Ishikawa (cell line): ENCODE measurements at regions not wholly inside any gene's neighbourhood (a gene's known extent, or its start where the extent isn't known, plus 50 kb on each side); places are given as distances from the start of the nearest gene placed in this dataset.

Experiments used
- CEBPB ChIP-seq: IDR thresholded peaks from 2 replicates; pipeline ENCODE4 v1.6.1; 2012
- CREB1 ChIP-seq: IDR thresholded peaks from 2 replicates; pipeline ENCODE4 v1.6.1; 2012; ENCODE audit warnings: low read depth
- EGR1 ChIP-seq: IDR thresholded peaks from 2 replicates; pipeline ENCODE4 v1.6.1; 2012
- EP300 ChIP-seq: IDR thresholded peaks from 2 replicates; pipeline ENCODE4 v1.6.1; 2012; ENCODE audit warnings: borderline replicate concordance
- FOXM1 ChIP-seq: IDR thresholded peaks from 2 replicates; pipeline ENCODE4 v1.6.1; 2012; ENCODE audit warnings: low read depth, borderline replicate concordance
- NFIC ChIP-seq: IDR thresholded peaks from 2 replicates; pipeline ENCODE4 v1.6.1; 2012
- RAD21 ChIP-seq: IDR thresholded peaks from 2 replicates; pipeline ENCODE4 v1.6.1; 2012; ENCODE audit warnings: low read depth
- TAF1 ChIP-seq: IDR thresholded peaks from 2 replicates; pipeline ENCODE4 v1.6.1; 2012; ENCODE audit warnings: low read depth, mild to moderate bottlenecking
- TEAD4 ChIP-seq: IDR thresholded peaks from 2 replicates; pipeline ENCODE4 v1.6.1; 2012
- YY1 ChIP-seq: IDR thresholded peaks from 2 replicates; pipeline ENCODE4 v1.6.1; 2012; ENCODE audit warnings: low read depth
- ZBTB7A ChIP-seq: IDR thresholded peaks from 2 replicates; pipeline ENCODE4 v1.6.1; 2012; ENCODE audit warnings: low read depth
- TF ChIP-seq, protein P1 (sequence below): IDR thresholded peaks from 2 replicates; pipeline ENCODE4 v1.6.1; 2012
- TF ChIP-seq, protein P2 (sequence below): IDR thresholded peaks from 2 replicates; pipeline ENCODE4 v1.6.1; 2012; ENCODE audit warnings: low read depth, mild to moderate bottlenecking
- TF ChIP-seq, protein P3 (sequence below): IDR thresholded peaks from 2 replicates; pipeline ENCODE4 v1.6.1; 2012

DNA sequence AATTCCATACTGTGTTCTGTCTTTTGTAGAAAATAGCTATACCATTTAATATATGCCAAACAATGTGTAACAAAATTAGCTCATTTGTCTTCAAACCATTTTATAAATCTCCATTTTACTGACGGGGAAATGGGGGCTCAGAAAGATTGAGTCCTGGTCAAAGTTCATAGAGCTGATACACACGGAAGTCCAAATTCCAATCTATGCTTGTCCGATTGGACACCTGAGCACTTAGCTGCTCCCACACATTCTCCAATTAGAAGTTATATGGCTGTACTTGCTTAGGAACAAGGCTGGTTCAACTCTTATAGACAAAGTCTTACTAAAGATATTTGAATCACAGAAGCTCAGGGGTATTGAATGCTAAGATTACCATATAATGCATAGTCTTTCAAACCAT lies 185.2 kb downstream of the ANKRD50 start:
- TF ChIP-seq RAD21 (no peak), NFIC (no peak), EGR1 (no peak), CEBPB (no peak), FOXM1 (no peak), YY1 (no peak), EP300 (no peak), TEAD4 (no peak), TAF1 (no peak), ZBTB7A (no peak), CREB1 (no peak)
- TF ChIP-seq, protein P1, sequence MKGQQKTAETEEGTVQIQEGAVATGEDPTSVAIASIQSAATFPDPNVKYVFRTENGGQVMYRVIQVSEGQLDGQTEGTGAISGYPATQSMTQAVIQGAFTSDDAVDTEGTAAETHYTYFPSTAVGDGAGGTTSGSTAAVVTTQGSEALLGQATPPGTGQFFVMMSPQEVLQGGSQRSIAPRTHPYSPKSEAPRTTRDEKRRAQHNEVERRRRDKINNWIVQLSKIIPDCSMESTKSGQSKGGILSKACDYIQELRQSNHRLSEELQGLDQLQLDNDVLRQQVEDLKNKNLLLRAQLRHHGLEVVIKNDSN, result no peak
- TF ChIP-seq, protein P2, sequence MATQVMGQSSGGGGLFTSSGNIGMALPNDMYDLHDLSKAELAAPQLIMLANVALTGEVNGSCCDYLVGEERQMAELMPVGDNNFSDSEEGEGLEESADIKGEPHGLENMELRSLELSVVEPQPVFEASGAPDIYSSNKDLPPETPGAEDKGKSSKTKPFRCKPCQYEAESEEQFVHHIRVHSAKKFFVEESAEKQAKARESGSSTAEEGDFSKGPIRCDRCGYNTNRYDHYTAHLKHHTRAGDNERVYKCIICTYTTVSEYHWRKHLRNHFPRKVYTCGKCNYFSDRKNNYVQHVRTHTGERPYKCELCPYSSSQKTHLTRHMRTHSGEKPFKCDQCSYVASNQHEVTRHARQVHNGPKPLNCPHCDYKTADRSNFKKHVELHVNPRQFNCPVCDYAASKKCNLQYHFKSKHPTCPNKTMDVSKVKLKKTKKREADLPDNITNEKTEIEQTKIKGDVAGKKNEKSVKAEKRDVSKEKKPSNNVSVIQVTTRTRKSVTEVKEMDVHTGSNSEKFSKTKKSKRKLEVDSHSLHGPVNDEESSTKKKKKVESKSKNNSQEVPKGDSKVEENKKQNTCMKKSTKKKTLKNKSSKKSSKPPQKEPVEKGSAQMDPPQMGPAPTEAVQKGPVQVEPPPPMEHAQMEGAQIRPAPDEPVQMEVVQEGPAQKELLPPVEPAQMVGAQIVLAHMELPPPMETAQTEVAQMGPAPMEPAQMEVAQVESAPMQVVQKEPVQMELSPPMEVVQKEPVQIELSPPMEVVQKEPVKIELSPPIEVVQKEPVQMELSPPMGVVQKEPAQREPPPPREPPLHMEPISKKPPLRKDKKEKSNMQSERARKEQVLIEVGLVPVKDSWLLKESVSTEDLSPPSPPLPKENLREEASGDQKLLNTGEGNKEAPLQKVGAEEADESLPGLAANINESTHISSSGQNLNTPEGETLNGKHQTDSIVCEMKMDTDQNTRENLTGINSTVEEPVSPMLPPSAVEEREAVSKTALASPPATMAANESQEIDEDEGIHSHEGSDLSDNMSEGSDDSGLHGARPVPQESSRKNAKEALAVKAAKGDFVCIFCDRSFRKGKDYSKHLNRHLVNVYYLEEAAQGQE, result no peak
- TF ChIP-seq, protein P3, sequence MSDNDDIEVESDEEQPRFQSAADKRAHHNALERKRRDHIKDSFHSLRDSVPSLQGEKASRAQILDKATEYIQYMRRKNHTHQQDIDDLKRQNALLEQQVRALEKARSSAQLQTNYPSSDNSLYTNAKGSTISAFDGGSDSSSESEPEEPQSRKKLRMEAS, result no peak
